HG03135 (cell line): ENCODE measurements at regions not wholly inside any gene's neighbourhood (a gene's known extent, or its start where the extent isn't known, plus 50 kb on each side); places are given as distances from the start of the nearest gene placed in this dataset.

Source experiments
- ATAC-seq: cut with Tn5 transposase; IDR thresholded peaks from one replicate; pipeline ENCODE4 v1.9.1; 2021; ENCODE audit warnings: mild to moderate bottlenecking, moderate library complexity; ENCODE audit not compliant: unreplicated experiment

DNA sequence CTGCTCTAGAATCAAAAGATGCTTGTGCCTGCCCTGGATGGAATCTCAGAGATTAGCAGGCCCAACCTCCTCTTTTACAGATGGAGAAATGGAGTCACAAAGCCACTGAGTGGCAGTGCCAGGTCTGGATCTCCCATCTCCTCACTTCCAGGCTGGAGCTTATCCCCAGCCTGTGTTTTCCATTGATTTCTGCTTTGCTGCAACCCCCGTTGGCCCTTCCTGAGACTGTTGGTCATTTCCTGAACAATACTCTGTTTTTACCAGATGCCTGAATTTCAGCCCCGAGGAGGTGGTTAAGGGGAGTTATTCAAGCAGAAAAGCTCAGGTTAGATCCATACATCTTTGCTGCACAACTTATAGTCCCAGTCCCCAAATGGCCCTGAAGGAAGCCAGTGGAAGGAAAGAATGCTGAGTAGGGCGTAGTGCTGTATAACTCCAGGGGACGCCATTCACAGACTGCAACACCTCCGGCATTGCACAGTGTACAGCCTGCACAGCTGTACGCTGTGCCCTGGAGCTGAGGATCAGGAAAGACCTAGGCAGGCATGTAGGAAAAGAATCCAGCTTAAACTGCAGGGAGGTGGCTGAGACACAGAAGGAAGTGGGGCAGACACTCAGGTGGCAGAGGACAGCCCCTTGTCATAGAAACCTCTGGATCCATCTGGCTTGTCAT is 77.5 kb downstream of the RPLP1 start:
- ATAC-seq = no peak

DNA sequence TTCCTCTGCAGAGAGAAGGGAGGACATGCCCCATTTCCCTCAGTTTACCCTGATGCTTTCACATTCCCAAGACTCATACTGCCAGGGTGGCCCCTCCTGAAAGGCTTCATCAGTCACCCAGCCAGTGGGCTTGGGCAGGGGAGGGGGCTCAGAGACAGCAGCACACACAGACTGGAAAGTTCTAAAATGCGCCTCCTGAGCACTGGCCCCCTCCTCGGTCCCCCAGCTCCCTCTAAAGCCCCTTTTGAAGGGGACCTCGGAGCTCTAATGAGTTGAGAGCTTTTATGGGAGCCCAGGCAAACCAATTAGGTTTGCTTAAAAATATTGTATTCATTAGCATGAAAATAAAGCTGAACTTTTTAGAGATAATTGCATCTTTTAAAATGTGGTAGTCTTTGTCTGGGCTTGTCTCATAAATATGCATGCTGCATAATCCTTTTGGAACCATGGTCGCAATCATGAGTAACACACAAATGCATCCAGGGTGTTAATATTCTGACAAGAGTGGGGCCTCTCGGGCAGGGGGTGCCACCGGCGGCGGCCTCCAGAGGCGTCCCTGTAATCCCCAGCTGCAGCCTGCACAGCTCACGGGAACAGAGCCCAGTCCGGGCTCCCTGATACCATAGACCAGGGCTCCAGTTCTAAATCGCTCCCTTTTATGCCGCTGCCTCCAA is 78.5 kb downstream of the RPLP1 start:
- no peak for ATAC-seq

DNA sequence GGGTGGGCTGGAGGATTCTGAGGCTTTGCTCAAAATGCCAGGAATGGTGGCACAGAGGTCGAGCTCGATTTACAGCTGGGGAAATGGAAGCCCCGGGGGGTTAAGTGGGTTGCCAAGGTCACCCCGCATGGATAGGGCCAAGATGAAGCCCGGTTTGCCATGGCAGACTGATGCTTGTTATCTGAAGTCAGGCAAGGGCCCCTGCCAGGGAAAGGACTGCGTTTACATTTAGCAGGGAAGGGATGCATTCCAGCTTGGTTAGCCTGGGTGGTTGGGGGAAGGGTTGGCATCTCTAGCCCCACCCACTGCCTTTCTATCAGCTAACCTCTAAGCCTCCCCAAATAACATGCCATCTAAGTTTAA is 79.0 kb downstream of the RPLP1 start:
- ATAC-seq = no peak

DNA sequence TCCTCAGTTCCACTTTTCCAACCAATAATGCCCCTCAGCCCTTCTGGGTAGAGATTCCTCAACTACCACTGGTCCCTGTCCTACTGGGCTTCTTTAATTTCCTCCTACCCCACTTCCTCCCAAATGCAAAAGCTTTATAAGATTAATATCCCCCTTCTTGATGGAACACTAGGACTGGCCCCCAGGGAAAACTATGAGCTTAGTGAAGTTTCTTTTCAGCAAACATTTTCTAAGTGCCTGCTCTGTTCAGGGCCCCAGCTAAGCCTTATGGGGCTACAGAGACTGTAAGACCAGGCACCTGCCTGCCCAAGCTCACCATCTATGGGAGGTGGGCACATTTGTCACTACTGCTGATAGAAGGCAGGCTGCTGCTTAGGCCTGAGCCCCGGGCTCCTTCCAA is 79.4 kb downstream of the RPLP1 start:
- ATAC-seq = no peak

DNA sequence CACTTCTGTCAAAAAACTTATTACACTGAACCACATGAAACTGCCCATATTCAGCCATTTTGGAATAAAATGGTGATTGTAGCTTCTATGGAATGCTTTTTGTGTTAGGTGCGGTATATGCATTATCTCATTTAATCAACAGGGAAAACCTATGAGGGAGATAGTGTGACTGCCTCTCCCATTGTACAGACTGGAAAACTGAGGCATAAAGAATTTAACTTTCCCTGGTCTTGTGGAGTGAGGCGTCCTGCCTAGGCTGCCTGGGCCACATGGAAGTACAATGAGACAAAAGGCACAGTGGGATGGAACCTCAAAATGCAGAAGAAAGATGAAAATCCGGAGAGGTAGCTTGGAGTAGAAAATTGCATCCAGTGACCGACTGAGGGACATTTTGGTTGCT is 80.2 kb downstream of the RPLP1 start:
- ATAC-seq = no peak

DNA sequence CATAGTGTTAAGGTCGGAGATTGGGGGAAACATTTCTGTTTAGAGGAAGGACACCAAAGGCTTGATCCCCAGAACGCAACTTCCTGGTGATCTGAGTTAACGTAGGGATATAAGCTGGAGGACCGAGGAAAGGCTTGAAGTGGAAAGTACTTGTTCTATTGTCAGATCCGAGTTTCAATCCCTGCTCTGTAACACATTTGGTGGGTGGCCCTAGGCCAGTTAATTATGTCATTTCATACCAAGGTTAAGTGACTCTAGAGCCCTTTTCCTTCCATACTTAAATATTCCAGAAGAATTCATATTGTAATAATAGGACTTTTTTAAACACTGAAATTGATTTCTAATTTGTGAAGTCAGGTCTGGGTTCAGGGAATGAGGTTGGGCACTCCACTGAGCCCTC is 80.9 kb downstream of the RPLP1 start:
- no peak for ATAC-seq

DNA sequence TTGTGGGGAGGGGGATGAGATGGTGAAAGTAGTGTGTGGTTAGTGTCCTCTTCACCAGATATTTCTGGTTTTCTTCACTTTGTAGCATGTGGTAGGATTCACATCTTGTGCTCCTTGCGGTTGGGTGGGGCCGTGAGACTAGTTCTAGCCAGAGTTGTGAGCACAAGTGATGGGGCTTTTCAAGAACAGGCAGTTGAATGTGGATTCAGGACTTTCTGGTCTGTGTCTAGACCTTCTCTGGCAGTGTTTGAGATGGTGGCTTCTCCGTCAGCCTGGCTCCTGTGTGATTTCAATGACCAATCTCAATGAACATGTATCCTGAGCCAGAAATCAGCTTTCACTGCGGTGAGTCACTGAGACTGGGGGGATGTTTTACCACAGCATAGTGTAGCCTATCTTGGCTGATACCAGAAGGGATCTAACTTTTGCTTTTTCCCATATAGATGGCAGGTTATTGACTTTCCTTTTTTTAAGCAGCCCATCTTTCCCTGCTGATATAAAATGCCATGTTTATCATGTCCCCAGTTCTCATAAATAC is 82.6 kb downstream of the RPLP1 start:
- ATAC-seq = no peak

DNA sequence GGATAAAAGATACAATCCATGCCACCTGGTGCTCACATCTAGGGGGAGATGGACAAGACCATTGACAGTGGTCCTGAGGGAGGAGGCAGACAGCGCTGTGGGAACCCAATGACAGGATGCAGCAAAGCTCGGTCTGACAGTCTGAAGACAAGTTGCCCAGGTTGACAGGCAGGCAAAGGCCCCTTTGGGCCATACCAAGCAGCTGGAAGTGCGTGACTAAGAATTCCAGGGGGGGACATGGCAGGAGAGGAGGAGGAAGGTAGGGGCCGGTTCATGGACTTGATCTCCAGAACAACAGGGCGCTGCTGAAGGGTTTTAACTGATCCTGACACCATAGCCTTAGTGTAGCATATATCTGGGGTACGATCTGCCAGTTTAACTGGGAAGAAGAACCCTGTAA is 83.4 kb downstream of the RPLP1 start:
- no peak for ATAC-seq

DNA sequence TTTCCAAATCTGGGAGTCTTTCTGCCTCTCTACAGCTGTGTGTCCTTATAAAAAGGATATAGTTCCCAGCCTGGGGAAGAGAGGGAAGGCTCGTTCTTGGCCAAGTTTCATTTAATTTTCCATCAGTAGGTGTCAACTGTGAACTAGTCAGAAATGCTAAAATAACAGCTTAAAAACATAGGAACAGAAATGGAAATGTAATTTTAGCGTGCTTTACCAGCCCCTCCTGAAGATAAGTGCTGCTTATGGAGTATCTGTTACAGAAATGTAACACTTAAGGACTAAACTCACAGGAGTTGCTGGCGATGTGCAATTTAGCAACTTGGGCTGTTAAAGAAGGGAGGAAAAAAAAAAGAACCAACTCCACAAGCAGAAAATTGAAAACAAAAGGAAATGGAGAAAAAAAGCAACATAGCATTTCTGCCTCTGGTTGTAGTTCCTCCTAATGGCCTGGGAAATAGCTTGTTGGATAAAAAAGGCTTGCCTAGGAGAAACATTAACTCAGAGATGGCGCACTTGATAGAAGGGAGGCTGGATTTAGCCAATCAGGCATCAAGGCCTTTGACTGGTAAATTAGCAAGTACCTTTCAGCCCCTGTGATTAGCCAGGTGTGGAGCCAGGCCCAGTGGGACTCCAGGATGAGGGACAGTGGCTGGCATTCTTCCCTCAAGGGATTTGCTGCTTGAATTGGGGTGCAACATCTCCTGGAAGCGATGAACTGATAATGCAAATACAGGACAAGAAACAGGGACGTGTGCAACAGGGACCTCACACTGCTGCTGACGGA is 84.3 kb downstream of the RPLP1 start:
- ATAC-seq = no peak

DNA sequence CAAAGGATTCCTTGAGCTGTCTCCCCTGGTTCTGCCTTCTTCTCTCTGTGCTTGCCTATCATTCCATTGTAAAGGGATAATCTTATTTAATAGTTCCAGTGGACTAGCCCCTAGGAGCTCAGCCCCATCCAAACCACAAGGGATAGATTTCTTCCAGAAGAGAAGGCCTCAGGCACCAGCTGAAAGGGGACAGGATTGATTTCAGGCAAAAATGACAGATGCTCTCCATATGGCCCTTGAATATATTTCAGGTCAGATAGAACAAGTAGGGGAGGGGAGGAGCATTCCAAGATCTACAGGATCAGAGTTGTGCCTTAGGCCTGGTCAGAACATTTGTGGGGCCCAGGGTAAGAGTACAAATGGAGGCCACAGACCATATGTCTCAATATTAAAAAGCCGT is 85.3 kb downstream of the RPLP1 start:
- ATAC-seq = no peak

DNA sequence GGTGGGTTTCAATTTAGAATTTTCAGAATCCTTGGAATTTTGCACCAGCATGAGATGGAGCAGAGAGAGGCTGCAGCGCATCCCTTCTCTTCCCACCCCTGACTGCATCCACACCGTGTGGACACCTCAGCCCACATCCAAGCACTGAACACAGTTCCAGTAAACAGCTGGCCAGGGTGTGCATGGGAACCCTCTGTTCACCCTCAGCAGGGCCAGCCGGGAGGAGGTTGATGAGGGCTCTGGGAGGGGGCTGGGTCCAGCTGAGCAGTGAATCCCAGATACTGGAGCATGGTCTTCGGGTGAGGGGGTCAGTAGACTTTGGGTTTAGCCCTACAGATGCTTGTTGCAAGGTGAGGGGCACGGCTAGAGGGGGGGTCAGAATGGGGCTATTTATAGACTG is 85.8 kb downstream of the RPLP1 start:
- no peak for ATAC-seq

DNA sequence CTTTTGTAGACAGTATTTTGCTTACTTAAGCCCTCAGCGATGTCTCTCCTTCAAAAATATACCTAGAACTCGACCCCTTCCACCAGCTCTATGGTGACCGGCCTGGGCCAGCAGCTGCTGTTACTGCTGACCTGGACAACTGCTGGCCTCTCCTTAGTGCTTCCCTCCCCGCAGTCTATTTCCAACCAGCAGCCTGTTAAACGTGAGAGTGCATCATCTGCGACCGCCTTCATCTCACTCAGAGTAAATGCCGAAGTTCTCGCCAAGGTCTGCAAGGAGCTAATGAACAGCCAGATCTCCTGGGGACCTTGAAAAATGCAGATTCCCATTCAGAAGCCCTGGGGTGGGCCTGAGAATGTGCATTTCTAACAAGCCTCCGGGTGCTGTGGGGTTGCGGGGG is 86.7 kb downstream of the RPLP1 start:
- no peak for ATAC-seq

DNA sequence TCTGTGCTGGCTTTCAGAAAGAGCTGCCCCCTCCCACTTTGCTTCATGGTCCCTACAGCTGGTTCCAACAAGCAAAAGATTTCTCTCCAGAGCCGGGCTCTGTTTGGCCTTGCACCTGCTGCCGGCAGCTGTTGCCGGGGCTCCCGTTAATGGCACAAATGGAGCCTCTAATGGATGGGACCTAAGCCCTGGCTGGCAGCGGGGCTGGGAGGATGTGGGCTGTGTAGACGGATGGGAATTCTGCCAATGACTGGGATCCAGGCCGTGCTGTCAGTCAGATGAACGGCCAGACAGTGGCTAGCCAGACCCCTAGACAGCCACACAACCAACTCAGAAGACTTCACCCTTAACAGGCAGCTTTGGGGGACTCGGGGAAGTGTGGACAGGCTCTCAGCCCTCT is 88.0 kb downstream of the RPLP1 start:
- ATAC-seq = no peak

DNA sequence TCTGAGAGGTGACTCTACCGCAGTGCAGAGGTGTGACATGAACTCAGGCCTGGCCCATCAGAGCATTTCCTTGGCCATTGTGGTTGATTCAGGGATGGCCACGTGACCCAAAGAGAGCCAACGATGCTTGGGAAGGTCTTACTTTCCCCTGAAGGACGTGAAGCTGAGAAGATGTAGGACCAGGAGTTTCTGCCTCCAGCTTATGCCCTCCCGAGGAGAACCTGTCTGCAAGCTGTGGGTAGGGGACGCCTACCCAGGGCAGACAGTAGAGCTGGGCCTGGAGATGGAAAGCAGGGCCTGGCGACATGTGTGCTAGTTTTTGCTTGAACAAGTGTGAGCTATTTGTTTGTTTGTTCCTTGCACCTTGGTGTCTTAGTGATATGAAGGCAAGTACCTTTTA is 89.4 kb downstream of the RPLP1 start:
- ATAC-seq = no peak

DNA sequence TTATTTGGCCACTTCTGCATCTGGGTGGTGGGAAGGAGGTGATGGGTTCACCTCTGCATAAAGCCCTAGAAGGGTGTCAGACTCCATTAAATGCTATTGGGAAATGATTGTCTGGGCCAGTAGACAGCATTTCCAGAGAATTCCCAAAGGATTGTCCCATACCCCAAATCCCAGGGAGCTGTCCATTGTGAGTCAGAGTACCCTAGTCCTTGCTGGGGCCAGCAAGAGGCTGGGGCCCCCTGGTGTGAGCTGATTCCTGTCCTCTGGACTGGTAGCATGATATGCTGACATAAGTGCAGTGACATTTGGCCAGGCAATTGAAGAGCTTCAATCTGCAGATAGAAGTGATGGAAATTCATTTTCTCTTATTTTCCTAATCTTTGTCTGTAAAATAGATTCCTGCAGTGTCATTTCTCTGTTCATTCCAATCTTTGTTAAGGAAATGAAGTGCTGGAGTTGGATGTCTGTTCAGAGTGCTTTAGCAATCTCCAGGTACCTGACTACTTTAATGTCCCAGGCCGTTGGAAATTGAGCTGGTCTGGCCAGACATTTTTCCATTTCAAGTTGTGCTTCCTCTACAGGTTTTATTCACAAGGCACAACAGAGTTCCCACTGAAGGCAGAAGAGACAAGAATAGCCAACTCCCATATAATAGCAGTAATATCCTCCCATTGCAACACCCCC is 91.2 kb downstream of the RPLP1 start:
- ATAC-seq = no peak

DNA sequence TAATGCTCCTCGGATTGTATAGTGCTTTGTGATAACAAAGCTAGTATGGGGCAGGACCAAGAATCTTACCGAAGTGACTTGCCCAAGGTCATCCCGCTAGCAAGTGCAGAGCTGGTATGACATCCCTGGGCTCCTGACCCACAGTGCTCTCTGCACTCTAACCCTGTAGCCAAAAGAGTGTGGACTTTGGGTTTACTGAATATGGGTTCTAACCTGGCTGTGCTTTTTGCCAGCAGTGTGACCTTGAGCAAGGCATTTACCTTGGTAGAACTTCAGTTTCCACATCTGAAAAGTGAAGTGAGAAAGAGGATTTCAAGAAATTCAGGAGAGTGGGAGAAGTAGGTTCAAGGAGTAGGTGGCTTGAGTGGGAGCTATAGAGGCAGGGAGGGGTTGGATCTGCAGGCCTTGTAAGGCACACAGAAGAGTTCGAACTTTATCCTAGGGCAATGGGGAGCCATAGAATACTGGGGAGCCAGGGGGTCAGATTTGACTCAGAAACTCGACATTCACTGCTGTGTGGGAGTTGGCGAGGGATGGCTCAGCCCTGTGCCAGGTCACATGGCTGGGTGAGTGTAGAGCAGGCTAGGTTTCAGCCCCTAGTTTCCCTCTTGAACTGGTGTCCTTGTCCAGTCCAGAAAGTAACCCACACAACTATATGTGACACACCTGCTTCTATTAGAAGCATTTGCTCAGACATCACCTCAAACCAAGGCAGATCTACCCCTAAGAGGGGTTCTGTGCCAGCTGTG is 91.9 kb downstream of the RPLP1 start:
- no peak for ATAC-seq

DNA sequence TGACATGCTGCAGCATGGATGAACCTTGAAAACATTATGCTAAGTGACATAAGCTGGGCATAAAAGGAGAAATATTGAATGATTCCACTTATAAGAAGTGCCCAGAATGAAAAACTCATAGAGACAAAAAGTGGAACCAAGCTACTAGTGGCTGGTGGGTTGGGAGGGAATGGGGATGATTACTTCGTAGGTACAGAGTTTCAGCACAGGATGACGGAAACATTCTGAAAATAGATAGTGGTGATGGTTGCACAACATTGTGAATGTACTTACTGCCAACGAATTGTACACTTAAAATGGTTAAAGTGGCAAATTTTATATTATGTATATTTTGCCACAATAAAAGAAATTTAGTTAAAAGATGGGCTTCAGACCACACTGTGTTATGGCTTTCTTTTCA is 93.6 kb downstream of the RPLP1 start:
- no peak for ATAC-seq

DNA sequence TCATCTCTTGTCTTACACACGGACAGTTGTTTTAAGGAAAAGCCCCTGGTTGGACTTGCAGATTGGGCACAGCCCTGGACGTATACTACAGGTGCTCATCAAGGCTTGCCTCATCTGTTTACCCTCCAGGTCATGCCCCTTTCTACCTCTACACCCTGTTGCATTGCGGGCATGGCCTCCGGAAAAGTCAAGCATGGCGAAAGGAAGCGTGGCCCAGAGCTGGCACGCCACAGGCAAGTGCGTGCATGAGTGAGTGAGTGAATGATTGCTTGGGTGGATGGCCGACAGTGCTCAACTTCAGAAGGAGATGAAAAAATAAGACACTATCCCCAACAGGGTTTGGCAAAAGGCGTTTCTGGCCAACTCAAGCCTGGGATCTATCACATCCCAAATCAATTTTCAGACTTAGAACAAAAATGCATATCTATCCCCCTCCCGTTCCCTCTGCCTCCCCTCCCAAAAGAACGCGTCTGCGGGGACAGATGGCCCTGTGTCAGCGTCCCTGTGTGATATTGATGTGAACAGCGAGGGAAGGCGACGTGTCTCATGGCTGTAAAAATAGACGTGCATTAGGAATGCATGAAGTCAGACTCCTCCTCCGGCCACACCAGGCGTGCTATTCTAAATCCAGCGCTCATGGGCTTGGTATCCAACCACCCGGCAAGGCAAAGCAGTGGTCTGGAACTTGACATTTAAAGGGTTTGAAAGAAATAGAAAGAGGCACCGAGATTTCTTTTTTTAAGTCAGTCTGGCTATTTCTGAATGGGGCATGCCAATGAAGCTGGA is 96.0 kb downstream of the RPLP1 start:
- ATAC-seq = no peak

DNA sequence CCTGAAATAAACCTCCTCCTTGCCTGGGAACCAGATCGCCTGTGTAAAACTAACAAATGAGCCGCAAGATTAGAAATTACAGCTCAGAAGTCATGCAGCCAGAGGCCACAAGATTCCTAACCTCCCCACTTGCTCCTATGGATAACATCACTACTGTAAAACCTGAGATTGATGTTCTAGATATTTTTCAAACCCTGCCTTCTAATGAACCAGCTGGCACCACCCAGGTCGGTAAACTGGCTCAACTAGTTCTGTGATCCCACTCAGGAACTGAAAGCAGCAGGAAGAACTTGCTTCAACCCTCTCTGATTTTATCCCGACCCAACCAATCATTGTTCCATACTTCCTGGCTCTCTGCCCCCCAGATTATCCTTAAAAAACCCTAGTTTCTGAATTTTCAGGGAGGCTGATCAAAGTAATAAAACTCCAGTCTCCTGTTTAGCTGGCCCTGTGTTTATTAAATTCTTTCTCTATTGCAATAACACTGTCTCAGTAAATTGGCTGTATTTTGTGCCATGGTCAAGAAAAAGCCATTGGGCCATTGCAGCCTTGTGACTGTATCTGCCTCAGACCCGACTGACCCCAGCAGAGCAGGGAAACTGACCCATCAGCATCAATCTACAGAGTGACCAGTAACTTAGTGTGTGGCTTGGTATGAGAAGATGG is 98.9 kb downstream of the RPLP1 start:
- no peak for ATAC-seq
